LNCaP clone FGC (cell line): ENCODE measurements at regions not wholly inside any gene's neighbourhood (a gene's known extent, or its start where the extent isn't known, plus 50 kb on each side); places are given as distances from the start of the nearest gene placed in this dataset.

ENCODE experiments used
- DNase-seq: peaks from one replicate; pipeline ENCODE4 v3.0.0-alpha.2; 2011; ENCODE audit warnings: low read depth
- H3K4me3 ChIP-seq: 2 replicates; pipeline ENCODE4 v1.5.1; 2011; ENCODE audit warnings: mild to moderate bottlenecking, low read depth, low read length, control low read depth
- TF ChIP-seq, protein P1 (sequence below): IDR thresholded peaks from 2 replicates; pipeline ENCODE4 v1.5.1; 2012; ENCODE audit warnings: mild to moderate bottlenecking; ENCODE audit not compliant: control insufficient read depth, insufficient read depth; ENCODE audit errors: extremely low read depth

DNA sequence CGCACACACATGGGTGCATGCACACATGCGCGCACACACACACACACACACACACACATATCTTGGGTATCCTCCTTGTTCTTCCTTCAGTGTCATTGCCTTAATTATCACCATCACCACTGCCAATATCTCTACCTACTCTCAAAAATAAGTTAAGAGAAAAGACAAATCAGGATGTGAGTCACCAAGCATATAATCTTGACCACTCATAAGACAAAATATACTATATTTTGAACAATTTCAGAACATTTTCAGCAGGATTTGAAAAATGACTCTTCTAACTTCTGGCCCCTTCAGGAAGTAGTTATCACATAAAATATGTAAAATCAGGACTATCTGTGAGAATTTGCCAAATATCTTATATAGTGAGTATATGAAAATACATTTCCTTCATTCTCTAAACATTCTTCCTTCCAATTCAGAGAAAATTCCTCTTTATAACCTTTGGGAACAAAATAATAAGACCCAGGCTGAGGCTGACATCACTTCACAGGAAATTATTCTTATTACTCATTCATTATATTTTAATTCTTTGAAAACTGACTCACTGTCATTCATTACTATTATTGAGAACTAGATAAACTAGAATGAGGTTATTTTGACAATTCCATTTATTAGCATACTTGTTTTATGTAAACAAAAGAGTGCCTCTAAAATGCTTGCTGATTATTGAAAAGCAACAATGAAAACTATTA is 772.0 kb upstream of the ACO1 start:
- H3K4me3 ChIP-seq = no peak overlapping the region
- DNase-seq = no peak
- TF ChIP-seq, protein P1, sequence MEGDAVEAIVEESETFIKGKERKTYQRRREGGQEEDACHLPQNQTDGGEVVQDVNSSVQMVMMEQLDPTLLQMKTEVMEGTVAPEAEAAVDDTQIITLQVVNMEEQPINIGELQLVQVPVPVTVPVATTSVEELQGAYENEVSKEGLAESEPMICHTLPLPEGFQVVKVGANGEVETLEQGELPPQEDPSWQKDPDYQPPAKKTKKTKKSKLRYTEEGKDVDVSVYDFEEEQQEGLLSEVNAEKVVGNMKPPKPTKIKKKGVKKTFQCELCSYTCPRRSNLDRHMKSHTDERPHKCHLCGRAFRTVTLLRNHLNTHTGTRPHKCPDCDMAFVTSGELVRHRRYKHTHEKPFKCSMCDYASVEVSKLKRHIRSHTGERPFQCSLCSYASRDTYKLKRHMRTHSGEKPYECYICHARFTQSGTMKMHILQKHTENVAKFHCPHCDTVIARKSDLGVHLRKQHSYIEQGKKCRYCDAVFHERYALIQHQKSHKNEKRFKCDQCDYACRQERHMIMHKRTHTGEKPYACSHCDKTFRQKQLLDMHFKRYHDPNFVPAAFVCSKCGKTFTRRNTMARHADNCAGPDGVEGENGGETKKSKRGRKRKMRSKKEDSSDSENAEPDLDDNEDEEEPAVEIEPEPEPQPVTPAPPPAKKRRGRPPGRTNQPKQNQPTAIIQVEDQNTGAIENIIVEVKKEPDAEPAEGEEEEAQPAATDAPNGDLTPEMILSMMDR = no peak

DNA sequence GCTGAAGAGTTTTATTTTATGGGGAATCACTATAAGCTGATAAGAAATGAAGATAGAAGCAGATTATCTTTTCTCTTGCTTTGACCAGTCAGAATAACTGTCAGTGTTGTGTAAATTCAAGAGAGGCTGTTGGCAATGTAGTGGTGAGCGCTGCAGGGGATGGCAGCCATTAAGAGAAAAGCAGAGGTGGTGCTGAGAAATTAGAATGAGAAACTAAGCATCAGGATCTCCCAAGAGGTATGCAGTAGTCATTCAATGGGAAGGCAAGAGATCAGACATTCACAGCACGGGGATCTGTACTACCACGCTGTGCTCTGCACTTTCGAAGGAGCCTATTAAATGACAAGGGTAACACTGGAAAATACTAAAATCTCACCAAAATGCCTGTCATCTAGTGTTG is 768.5 kb upstream of the ACO1 start:
- DNase-seq = no peak
- TF ChIP-seq, protein P1 = no peak
- H3K4me3 ChIP-seq = no peak overlapping the region

DNA sequence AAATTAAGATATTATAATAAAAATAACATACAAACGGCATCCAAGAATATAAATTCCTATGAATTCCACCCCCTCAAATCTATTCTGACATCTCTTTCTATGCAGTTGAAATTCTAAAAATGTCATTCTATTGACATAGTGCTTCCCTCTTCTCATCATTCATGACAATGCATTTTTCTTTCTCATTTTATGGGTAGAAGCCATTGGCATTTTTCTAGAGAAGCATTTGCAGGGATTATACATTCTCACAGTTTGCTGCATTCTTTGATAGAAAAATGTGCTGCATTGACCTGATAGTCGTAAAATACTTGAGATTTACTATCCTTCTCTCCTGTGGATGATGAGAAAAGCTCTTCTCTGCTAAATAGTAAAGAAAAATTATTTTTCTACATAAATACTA is 760.9 kb upstream of the ACO1 start:
- TF ChIP-seq, protein P1 = no peak
- H3K4me3 ChIP-seq = no peak overlapping the region
- no peak for DNase-seq

DNA sequence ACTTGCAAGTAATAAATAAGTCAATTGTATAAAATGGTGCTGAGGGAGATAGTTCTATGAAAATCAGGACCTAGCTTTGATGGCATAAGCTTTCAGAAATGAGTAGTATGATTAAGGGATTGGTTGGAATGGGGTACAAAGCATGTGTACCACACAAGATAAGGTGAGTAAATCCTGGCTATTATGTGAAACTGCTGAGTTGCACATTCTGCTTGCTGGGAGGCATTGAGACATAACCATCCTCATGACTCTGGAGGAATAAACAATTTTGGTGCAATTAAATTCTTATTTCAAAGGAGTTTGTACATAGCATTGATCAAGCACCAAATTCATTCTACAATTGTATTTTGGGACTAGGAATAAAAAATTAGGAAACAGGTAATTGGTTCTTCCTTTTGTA is 755.2 kb upstream of the ACO1 start:
- H3K4me3 ChIP-seq = no peak overlapping the region
- no peak for DNase-seq
- TF ChIP-seq, protein P1 = no peak

DNA sequence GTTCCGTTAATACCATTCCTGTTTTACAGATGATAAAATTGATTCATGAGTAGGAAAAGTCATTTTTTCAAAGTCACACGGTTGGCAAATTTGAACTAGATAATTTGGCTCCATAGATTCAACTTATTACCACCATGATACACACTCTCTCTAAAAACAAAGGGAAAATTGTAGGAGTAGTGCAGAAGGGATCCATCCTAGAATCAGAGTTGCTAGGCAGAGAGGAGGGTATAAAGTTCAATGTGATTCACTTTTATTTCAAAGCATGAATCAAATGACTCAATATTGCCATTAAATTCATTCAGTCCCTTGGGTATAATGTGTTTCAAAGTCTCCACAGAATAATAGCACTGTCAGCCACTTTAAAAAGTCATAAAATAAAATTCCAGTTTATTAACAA is 747.2 kb upstream of the ACO1 start:
- no peak for DNase-seq
- H3K4me3 ChIP-seq = no peak overlapping the region
- TF ChIP-seq, protein P1 = no peak

DNA sequence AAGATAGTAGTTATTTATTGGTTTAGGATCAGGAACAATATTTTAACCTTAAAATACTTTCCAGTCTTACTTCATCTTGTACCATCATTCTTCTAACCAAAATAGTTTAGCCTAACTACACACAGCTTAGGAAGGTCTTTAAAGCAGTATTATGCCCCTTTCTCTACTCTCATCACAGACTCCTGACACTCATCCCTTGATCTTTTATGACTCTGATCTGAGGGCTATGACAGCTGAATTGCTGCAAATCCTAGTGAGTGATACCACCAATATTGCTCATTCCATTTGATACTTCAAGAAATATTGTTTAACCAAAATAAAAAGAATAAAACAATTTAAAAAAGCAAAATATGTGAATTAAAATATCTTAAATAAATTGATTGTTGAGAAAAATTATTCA is 746.6 kb upstream of the ACO1 start:
- TF ChIP-seq, protein P1 = no peak

DNA sequence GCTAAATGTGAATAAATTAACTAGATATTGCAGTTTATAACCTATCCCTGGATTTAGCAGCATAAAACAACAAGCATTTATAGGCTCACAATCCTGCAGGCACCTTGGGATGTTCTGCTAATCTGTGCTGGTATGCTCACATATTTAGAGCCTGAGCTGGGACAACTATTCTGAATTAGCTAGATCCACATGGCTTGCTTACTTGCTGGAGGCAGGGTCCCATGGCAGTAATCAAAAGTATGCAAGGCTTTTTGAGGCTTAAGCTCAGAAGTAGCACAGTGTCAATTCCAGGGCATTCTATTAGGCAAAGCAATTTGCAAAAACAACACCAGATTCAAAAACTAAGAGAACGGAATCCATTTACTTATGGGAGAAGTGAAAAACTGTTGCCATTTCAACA is 745.0 kb upstream of the ACO1 start:
- TF ChIP-seq, protein P1 = no peak
- DNase-seq = no peak
- no peak overlapping the region for H3K4me3 ChIP-seq

More for the DNA sequence above, 746.6 kb upstream of the ACO1 start:
- no peak for DNase-seq
- no peak overlapping the region for H3K4me3 ChIP-seq
